ENCODE measurements at regions not wholly inside any gene's neighbourhood (a gene's known extent, or its start where the extent isn't known, plus 50 kb on each side); places are given as distances from the start of the nearest gene placed in this dataset.
A peak's percentile ranks its signal among the peaks of the same experiment; 100 is the strongest.

GRCh38 chr12:67589078-67589477, 59.5 kb upstream of the DYRK2 start:
- no peak overlapping the region for H3K9ac ChIP-seq (ENCODE audit: low read depth, low read length)
- no peaks in the 10 kb centered on the region for H3K27me3 ChIP-seq (ENCODE audit: insufficient read depth, low read length, poor library complexity)
- no peaks in the 10 kb centered on the region for H3K36me3 ChIP-seq (ENCODE audit: insufficient read depth, low read length)
- H3K79me2 ChIP-seq (ENCODE audit: insufficient read depth, low read length), result no peaks in the 10 kb centered on the region
- H3K27ac ChIP-seq (ENCODE audit: low read length), result no peak overlapping the region
- H3K9me3 ChIP-seq (ENCODE audit: insufficient read depth, low read length, severe bottlenecking), result no peaks in the 10 kb centered on the region
- no peak overlapping the region for H2AFZ ChIP-seq (ENCODE audit: low read depth, low read length)
- no peak for DNase-seq
- H3K4me1 ChIP-seq (ENCODE audit: insufficient read depth, low read length), result peaks cover 36% of the 10 kb centered on the region
- TF ChIP-seq EZH2 (IDR thresholded peaks at IDR 0.05; ENCODE audit: borderline replicate concordance, low read depth, low read length, severe bottlenecking), result no peak
- TF ChIP-seq, protein P1, sequence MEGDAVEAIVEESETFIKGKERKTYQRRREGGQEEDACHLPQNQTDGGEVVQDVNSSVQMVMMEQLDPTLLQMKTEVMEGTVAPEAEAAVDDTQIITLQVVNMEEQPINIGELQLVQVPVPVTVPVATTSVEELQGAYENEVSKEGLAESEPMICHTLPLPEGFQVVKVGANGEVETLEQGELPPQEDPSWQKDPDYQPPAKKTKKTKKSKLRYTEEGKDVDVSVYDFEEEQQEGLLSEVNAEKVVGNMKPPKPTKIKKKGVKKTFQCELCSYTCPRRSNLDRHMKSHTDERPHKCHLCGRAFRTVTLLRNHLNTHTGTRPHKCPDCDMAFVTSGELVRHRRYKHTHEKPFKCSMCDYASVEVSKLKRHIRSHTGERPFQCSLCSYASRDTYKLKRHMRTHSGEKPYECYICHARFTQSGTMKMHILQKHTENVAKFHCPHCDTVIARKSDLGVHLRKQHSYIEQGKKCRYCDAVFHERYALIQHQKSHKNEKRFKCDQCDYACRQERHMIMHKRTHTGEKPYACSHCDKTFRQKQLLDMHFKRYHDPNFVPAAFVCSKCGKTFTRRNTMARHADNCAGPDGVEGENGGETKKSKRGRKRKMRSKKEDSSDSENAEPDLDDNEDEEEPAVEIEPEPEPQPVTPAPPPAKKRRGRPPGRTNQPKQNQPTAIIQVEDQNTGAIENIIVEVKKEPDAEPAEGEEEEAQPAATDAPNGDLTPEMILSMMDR (IDR thresholded peaks at IDR 0.05; ENCODE audit: borderline replicate concordance, extremely low read depth, low read length, poor library complexity, severe bottlenecking), result no peak
- no peak for ATAC-seq (ENCODE audit: insufficient read depth, low read depth)
- H3K4me2 ChIP-seq (ENCODE audit: insufficient read depth, low read length), result no peak overlapping the region
- H3K4me3 ChIP-seq (ENCODE audit: low read depth in 1 of 2, low read length in 2 of 2), result no peak overlapping the region
- H4K20me1 ChIP-seq (ENCODE audit: insufficient read depth, low read length), result no peaks in the 10 kb centered on the region

DNA sequence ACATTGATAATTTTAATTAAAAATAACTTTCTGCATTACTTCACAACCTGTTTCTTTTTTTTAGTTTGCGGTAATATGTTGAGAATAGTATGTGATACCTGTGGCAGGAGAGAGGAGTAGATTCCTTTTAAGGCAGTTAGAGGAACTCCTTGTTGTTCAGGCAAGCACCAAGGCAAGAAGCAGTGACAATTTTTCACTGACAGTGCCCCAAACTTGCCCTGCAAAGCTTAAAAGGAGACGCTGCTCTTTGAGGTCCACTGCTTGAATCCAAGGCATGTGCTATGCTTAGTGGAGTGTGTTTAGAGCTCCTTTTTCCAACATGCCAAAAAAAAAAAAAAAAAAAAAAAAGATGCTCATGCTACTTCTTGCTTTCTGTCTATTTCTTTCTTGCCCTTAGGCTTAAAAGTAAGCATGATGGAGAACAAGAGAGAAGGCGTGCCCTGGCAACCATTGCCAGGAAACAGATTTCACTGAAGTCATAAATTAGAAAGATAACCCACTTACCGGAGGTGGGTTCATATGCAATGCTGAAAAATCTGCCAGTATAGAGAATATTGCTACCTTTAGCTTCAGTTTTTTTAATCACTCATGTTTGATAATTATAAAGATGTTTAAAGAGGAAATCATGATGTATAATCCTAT, 58.3 kb upstream of the DYRK2 start:
- H3K36me3 ChIP-seq (ENCODE audit: insufficient read depth, low read length), result no peaks in the 10 kb centered on the region
- peak; percentile 22 for DNase-seq
- H3K4me1 ChIP-seq (ENCODE audit: insufficient read depth, low read length), result peaks cover 44% of the 10 kb centered on the region
- TF ChIP-seq, protein P1 (IDR thresholded peaks at IDR 0.05; ENCODE audit: borderline replicate concordance, extremely low read depth, low read length, poor library complexity, severe bottlenecking), result no peak
- TF ChIP-seq EZH2 (IDR thresholded peaks at IDR 0.05; ENCODE audit: borderline replicate concordance, low read depth, low read length, severe bottlenecking), result no peak
- H3K4me2 ChIP-seq (ENCODE audit: insufficient read depth, low read length), result no peak overlapping the region
- ATAC-seq (ENCODE audit: insufficient read depth, low read depth), result peak; percentile 52; the same call in 2 of the 3 replicates
- no peak overlapping the region for H3K4me3 ChIP-seq (ENCODE audit: low read depth in 1 of 2, low read length in 2 of 2)
- H3K9ac ChIP-seq (ENCODE audit: low read depth, low read length), result no peak overlapping the region
- no peak overlapping the region for H2AFZ ChIP-seq (ENCODE audit: low read depth, low read length)
- H3K27me3 ChIP-seq (ENCODE audit: insufficient read depth, low read length, poor library complexity), result no peaks in the 10 kb centered on the region
- no peaks in the 10 kb centered on the region for H3K79me2 ChIP-seq (ENCODE audit: insufficient read depth, low read length)
- no peak overlapping the region for H3K27ac ChIP-seq (ENCODE audit: low read length)
- H4K20me1 ChIP-seq (ENCODE audit: insufficient read depth, low read length), result no peaks in the 10 kb centered on the region
- no peaks in the 10 kb centered on the region for H3K9me3 ChIP-seq (ENCODE audit: insufficient read depth, low read length, severe bottlenecking)

DNA sequence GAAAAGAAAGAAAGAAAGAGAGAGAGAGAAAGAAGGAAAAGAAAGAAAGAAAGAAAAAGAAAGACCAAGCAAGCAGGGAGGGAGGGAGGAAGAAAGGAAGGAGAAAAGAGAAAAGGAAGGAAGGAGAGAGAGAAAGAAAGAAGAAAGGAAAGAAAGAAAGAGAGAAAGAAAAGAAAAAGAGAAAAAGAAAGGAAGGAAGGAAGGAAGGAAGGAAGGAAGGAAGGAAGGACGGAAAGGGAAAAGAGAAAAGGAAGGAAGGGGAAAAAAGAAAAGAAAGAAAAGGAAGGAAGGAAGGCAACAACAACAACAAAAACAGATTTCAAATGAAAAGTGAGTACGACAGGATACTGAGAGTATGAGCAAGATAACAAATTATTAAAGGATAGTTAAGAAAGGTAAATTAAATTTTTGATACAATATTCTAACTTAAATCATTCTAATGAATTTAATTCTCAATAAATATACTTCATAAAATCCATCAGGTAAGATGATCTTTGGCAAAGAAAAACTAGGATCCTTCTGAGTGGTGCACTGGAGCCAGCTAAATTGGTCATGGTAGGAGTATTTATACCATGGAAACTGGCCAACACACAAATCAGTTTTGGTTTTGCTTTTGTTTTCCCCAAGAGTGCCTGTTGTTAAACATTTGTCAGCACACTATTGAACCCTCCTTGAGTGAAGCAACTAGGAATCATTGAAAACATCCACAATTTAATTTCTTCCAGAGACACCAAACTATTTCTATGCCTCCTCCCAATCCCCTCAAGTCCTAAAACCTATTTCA, 56.1 kb upstream of the DYRK2 start:
- H3K4me3 ChIP-seq (ENCODE audit: low read depth in 1 of 2, low read length in 2 of 2), result no peak overlapping the region
- no peak overlapping the region for H3K9ac ChIP-seq (ENCODE audit: low read depth, low read length)
- DNase-seq, result peak; percentile 29
- 0 out of 2 replicates have a peak overlapping the region, but pooled peaks have one; percentile 26 for H2AFZ ChIP-seq (ENCODE audit: low read depth, low read length)
- TF ChIP-seq, protein P1 (IDR thresholded peaks at IDR 0.05; ENCODE audit: borderline replicate concordance, extremely low read depth, low read length, poor library complexity, severe bottlenecking), result no peak
- no peak for TF ChIP-seq EZH2 (IDR thresholded peaks at IDR 0.05; ENCODE audit: borderline replicate concordance, low read depth, low read length, severe bottlenecking)
- no peaks in the 10 kb centered on the region for H3K36me3 ChIP-seq (ENCODE audit: insufficient read depth, low read length)
- peak; percentile 77 for ATAC-seq (ENCODE audit: insufficient read depth, low read depth)
- 0 out of 2 replicates have a peak overlapping the region, but pooled peaks have one; percentile 4 for H3K4me2 ChIP-seq (ENCODE audit: insufficient read depth, low read length)
- H3K27me3 ChIP-seq (ENCODE audit: insufficient read depth, low read length, poor library complexity), result no peaks in the 10 kb centered on the region
- peaks cover 44% of the 10 kb centered on the region for H3K4me1 ChIP-seq (ENCODE audit: insufficient read depth, low read length)
- H3K9me3 ChIP-seq (ENCODE audit: insufficient read depth, low read length, severe bottlenecking), result peaks cover 2% of the 10 kb centered on the region
- H4K20me1 ChIP-seq (ENCODE audit: insufficient read depth, low read length), result no peaks in the 10 kb centered on the region
- no peaks in the 10 kb centered on the region for H3K79me2 ChIP-seq (ENCODE audit: insufficient read depth, low read length)
- H3K27ac ChIP-seq (ENCODE audit: low read length), result peak overlapping the region; percentile 21; the same call in 1 of the 2 replicates
